ENCODE measurements at regions not wholly inside any gene's neighbourhood (a gene's known extent, or its start where the extent isn't known, plus 50 kb on each side); places are given as distances from the start of the nearest gene placed in this dataset.

DNA sequence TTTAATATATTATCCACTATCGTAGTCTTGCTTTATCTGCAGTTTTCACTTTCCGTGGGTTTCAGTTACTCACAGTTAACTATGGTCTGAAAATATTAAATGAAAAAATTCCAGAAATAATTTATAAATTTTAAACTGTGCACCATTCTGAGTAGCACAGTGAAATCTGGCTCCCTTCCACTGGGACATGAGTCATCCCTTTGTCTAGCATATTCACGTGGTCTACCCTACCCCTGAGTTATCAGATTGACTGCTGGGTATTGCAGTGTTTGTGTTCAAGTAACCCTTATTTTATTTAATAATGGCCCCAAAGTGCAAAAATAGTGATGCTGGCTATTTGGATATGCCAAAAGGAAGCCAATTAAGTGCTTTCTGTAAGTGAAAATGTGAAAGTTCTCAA, 539.5 kb upstream of the AGTR1 start:
- no TSS peak for BruUV-seq (replicated peaks)
- TF ChIP-seq CTCF (conservative IDR thresholded peaks at IDR 0.05; ENCODE audit: low read depth, low read length) (no peak), EZH2 (IDR thresholded peaks at IDR 0.05; ENCODE audit: borderline replicate concordance, low read depth, low read length, poor library complexity, severe bottlenecking) (no peak)
- ChIA-PET CTCF (no interaction called here), POLR2A (ENCODE audit: low non-redundant PET) (no interaction called here)
- Histone ChIP-seq H3K4me3 (ENCODE audit: low read depth, low read length, poor library complexity, severe bottlenecking) (no peak overlapping the region), H3K4me1 (ENCODE audit: insufficient read depth, low read length, poor library complexity, severe bottlenecking) (peaks cover 4% of the 10 kb centered on the region), H3K36me3 (ENCODE audit: insufficient read depth, low read length, poor library complexity, severe bottlenecking) (no peaks in the 10 kb centered on the region), H3K27me3 (replicated peaks; ENCODE audit: insufficient read depth, low read depth, low read length, poor library complexity) (no peaks in the 10 kb centered on the region), H3K9me3 (ENCODE audit: low read depth, low read length, poor library complexity, severe bottlenecking) (no peaks in the 10 kb centered on the region), H3K27ac (ENCODE audit: low read depth, low read length, poor library complexity, severe bottlenecking) (no peak overlapping the region)
- intact Hi-C loops (cut with micrococcal nuclease; ENCODE audit: unreplicated experiment), result no loop called here
- peak; percentile 63 for DNase-seq (ENCODE audit: low spot score)

GRCh38 chr3:148162132-148162531, 535.6 kb upstream of the AGTR1 start:
- ChIA-PET POLR2A (ENCODE audit: low non-redundant PET) (no interaction called here), CTCF (interaction anchor here (0.5 kb wide), 1 partner anchor 745 kb away, joined by 7 read pairs; no protein-coding TSS in a partner anchor)
- intact Hi-C loops (cut with micrococcal nuclease; ENCODE audit: unreplicated experiment), result no loop called here
- Histone ChIP-seq H3K27me3 (replicated peaks; ENCODE audit: insufficient read depth, low read depth, low read length, poor library complexity) (no peaks in the 10 kb centered on the region), H3K36me3 (ENCODE audit: insufficient read depth, low read length, poor library complexity, severe bottlenecking) (no peaks in the 10 kb centered on the region), H3K4me3 (ENCODE audit: low read depth, low read length, poor library complexity, severe bottlenecking) (no peak overlapping the region), H3K4me1 (ENCODE audit: insufficient read depth, low read length, poor library complexity, severe bottlenecking) (peaks cover 4% of the 10 kb centered on the region), H3K27ac (ENCODE audit: low read depth, low read length, poor library complexity, severe bottlenecking) (no peak overlapping the region), H3K9me3 (ENCODE audit: low read depth, low read length, poor library complexity, severe bottlenecking) (no peaks in the 10 kb centered on the region)
- no peak for DNase-seq (ENCODE audit: low spot score)
- BruUV-seq (replicated peaks), result no TSS peak
- TF ChIP-seq EZH2 (IDR thresholded peaks at IDR 0.05; ENCODE audit: borderline replicate concordance, low read depth, low read length, poor library complexity, severe bottlenecking) (no peak), CTCF (conservative IDR thresholded peaks at IDR 0.05; ENCODE audit: low read depth, low read length) (no peak)

GRCh38 chr3:148168347-148168746, 529.4 kb upstream of the AGTR1 start:
- intact Hi-C loops (cut with micrococcal nuclease; ENCODE audit: unreplicated experiment), result no loop called here
- DNase-seq (ENCODE audit: low spot score), result no peak
- TF ChIP-seq EZH2 (IDR thresholded peaks at IDR 0.05; ENCODE audit: borderline replicate concordance, low read depth, low read length, poor library complexity, severe bottlenecking), result no peak
- no peak for TF ChIP-seq CTCF (conservative IDR thresholded peaks at IDR 0.05; ENCODE audit: low read depth, low read length)
- Histone ChIP-seq H3K4me3 (ENCODE audit: low read depth, low read length, poor library complexity, severe bottlenecking) (no peak overlapping the region), H3K9me3 (ENCODE audit: low read depth, low read length, poor library complexity, severe bottlenecking) (no peaks in the 10 kb centered on the region), H3K27ac (ENCODE audit: low read depth, low read length, poor library complexity, severe bottlenecking) (no peak overlapping the region), H3K36me3 (ENCODE audit: insufficient read depth, low read length, poor library complexity, severe bottlenecking) (no peaks in the 10 kb centered on the region), H3K27me3 (replicated peaks; ENCODE audit: insufficient read depth, low read depth, low read length, poor library complexity) (peaks cover 28% of the 10 kb centered on the region), H3K4me1 (ENCODE audit: insufficient read depth, low read length, poor library complexity, severe bottlenecking) (no peaks in the 10 kb centered on the region)
- CTCF ChIA-PET, result no interaction called here
- POLR2A ChIA-PET (ENCODE audit: low non-redundant PET), result no interaction called here
- no TSS peak for BruUV-seq (replicated peaks)

Data from A673 (cell line).